HG02870 (cell line): ENCODE measurements at regions not wholly inside any gene's neighbourhood (a gene's known extent, or its start where the extent isn't known, plus 50 kb on each side); places are given as distances from the start of the nearest gene placed in this dataset.

Experiments
- ATAC-seq: cut with Tn5 transposase; IDR thresholded peaks from one replicate; pipeline ENCODE4 v1.9.1; 2021; ENCODE audit warnings: mild to moderate bottlenecking, moderate library complexity; ENCODE audit not compliant: unreplicated experiment

DNA sequence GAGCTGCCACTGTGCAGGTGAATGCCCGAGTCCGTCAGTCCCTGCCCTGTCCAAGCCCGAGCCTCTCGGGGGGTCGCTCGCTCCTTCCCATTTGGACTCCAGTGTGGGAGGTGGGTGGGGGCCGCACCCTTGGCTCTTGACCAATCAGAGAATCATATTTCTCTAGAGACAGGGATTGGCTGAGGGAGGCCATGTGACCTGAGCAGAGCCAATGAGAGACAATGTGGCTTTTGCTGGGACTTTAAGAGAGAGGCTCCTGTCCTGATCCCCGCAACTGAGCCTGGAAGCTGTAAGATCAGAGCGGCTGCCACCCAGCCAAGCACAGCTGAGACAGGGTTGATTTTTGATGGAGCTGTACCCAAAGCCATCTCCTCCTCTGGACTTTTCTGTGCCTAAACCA, 199.3 kb downstream of the TFAP2C start:
- ATAC-seq = no peak

DNA sequence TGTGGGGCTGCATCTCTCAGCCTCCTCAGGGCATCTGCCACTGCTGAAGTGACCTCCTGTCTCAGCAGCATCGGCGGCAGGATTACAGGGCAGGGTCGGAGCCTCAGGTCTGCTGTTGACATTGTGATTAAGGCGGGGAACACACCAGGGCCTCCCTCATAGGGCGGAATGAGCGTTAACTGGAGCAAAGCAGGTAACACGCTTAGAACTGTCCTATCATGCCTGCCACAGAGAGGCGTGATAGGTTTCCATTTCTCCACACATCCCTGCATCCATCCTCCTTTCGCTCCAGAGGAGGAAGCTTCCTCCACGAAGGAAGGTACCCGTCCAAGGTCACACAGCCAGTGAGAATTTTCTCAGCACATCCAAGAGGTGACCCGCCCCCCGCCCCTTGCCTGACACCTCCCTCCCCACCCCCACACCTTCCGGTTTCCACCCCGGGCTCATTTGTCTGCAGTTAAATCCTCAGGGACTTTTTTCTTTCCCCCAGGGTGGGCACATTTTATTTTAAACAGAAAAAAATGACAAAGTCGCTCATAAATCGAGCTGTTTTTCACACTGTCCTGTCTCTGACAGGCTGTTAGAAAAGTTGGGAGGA, 200.8 kb downstream of the TFAP2C start:
- ATAC-seq = no peak

DNA sequence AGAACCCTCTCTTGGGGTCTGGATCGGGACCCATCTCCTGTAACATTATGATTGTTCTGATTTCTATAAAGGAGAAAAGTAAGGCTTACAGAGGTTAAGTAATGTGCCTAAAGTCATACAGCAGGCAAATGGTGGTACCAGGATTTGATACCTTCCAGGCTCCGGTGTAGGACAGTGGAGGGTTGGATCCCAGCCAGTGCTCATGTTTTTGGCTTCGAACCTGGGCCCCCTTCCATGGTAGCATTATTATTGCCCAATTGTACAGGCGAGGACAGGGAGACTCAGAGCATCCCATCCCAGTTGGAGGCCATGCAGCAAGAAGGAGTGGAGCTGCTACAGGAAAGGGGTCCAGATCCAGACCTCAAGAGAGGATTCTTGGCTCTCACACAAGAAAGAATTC, 202.7 kb downstream of the TFAP2C start:
- ATAC-seq = no peak

DNA sequence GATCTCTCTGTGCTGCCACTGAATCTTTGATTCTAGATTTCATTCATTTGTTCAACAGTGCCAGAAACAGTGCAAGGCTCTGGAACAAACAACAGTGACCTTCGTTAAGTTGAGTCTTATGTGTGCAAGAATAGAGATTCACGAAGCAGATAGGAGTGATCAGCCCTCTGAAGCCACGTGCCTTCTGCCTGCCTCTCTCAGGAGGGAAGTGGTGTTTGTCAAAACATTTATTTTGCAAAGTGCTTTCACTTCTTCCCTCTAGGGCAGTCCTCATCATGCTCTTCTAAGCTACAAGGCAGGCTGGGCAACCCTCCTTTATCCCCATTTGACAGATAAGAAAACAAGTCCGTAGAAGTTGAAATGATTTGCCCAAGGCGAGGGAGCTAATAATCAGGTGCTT, 204.3 kb downstream of the TFAP2C start:
- no peak for ATAC-seq

DNA sequence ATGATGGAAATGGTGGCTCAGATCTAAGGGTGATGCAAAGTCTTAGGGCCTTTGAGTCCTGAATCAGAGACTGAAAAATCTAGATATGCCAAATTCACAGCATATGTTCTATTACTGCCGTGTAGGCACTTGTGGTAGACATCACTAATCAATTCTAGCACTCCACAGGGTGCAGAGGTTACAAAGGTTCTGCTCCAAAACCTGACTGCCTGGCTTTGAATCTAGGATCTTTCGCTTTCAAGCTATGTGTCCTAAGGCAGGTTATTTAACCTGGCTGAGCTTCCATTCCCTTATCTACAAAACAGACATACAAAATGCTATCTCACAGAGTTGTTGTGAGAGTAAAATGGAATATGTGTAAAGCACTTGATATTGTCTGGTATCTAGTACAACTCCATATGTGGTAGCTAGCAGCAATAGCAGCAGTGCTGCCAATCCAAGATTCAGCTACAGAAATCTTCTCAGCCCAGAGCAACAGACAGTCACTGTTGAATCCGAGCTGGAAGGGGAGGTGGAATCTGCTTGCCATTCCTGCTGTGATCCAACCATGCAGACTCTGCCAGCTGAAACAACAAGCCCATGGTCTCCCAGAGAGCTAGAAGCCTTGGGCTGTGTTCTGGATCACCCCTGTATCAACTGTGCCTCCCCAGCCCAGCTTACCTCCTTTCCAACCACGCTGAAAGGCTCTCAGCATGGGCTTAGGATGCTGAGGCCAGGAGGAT, 206.9 kb downstream of the TFAP2C start:
- no peak for ATAC-seq

DNA sequence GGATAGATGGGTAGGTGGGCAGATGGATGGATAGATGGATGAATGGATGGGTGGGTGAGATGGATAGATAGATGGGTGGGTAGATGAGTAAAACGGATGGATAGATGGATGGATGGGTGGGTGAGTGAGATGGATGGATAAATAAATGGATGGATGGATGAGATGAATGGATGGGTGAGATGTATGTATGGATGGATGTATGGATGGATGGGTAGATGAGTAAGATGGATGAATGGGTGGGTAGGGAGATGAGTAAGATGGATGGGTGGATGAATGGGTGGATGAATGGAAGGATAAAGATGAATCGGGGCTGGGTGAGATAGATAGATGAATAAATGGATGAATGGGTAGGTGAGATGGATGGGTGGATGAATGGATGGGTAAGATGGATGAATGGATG, 210.1 kb downstream of the TFAP2C start:
- no peak for ATAC-seq

DNA sequence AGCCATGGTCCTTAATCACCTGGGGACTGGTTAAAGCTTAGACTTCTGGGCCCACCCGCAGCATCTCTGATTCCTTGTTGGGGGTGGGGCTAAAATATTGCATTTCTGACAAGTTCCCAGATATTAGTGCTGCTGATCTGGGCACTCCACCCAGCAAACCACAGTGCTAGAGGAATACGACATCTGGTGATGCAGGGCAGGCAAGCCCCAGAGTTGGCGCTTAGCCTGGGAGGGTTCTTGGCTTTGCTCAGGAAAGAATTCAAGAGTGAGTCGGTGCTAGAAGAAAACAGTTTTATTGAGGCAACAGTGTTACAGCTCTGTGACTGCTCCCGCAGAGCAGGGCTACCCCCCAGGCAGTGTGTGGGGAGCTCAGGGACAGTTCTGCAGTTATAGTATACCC, 210.7 kb downstream of the TFAP2C start:
- ATAC-seq = no peak

DNA sequence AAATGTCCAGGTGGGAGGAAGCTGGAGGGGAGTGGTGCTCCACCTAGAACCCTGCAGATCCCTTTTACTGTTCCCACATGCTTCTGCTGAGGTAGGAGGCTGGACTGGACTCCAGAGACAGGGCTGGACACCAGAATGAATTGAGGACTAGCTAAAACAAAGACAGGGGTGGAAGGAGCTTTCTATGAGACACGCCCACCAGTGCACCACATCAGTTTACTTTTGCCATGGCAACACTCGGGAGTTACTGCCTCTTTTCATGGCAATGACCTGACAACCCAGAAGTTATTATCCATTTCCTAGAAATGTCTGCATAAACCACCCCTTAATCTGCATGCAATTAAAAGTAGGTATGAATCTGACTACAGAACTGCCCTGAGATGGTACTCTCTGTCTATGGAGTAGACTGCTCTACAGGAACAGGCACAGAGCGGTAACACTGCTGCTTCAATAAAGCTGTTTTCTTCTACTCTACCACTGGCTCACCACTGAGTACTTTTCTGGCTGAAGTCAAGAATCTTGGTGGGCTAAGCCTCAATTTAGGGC, 211.7 kb downstream of the TFAP2C start:
- no peak for ATAC-seq

DNA sequence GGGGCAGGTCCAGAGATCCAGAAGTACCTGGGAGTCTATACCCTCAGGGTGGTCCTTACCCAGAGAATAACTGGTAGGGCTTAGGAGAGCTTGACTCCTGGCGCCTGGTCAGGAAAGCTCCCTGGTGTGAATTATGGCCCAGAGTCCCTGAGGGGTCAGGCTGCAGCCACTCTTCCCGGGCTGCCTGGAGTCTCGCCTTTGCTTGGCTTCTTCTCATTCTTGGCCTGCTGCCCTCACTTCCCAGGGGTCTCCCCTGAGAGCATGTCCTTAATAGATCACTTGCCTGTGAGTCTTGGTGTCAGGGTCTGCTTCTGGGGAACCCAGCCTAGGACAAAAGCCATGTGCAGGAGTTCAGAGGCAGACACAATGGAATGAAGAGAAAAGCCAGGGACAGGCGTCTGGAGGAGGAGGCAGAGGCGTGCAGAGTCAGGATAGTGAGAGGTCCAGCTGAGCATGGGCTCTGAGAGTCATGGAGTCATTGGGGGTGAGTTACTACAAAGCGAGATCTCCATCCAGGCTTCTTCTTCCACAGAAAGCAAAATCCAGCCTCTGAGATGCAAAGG, 212.3 kb downstream of the TFAP2C start:
- no peak for ATAC-seq

DNA sequence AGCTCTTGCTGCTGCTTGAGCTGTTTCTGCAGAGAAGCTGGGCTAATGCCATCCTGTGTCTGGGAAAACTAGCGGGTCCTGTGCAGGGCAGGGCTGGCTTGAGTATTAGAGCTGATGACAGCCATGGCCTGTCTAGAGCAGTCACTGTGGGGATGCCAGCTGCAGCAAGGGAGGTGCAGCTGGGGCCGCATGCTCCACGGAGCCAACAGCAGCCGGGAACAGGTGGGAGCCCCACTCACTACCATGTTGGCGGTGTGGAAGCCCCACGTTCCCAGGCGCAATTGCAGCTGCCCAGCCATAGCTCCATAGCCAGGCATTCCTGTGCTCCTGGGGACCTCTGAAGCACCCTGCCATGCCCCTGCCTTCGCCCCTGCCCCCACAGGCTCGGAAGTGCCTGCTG, 212.9 kb downstream of the TFAP2C start:
- no peak for ATAC-seq

DNA sequence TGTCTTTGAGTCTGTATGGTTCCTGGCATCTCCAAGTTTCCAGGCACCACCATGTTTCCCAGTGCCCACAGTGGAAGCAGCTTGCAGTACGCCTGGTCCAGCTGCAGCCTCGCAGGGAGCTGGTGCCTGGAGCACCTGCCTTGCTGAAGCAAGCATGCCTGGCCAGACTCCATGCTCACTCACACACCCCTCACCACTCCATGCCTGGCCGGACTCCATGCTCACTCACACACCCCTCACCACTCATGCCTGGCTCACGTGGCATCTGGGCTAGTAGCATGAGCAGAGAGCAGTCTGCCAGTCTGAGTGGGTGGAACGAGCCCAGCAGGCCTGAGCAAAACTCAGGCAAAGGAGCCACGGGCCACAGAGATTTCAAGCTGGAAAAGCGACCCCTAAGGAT, 214.3 kb downstream of the TFAP2C start:
- no peak for ATAC-seq

DNA sequence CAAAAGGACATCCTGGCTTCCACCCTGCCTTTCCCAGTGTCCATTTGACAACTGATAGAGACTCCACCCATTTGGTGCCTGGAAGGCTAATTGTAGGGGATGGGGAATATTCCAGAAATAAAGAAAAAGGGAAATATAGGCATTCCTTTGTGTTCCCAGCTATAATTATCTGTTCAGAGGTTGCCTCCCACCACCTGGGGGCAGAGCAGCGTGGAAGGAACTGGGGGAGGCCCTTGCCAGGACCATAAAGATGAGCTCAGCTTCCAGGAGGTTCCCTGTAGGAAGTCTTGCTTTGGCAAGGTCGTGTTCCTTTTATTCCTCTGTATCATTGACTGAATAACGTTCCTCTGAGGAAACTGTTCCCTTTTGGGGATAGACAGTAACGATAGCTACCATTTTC, 214.7 kb downstream of the TFAP2C start:
- ATAC-seq = no peak

DNA sequence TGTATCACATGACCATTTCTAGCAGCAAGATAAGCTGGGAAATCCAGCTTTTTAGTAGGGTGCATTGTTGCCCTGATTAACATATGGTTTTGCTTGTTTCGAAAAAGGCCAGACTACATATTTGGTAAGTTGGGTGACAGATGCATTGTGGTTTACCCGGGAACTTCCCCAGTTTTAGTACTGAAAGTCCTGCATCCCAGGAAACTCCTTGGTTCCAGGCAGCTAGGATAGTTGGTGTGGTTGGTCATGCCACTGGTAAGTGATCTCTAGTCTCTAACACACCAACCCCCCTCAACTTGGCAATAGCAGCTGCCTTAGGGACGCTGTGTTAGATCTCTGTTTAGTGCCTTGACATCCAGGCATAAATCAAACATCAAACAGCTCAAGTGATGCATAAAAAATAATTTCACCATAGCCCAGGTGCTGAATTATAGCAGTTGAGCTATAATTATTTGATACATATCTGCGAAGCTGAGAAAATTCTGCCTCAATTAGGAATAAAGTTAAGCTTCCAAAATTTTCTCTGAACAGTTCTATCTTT, 216.5 kb downstream of the TFAP2C start:
- ATAC-seq = no peak

DNA sequence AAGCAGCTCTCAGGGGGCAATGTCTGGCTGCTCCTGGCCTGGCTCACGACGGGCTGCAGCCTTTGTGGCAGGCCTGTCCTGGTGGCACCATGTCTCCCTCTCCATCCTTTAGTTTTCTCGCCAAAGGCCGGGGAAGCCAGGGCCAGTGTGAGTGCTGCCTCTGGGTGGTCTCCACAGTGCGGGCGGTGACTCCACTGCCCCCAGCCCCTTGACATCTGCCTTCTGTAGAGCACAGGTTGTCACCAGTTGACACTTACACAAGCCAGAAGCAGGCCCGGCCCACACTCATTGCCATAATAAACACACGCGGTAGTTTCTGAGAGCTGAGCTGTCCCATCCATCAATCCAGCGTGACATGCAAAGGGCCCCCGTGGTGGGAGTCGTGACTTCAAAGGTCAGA, 219.5 kb downstream of the TFAP2C start:
- ATAC-seq = no peak

DNA sequence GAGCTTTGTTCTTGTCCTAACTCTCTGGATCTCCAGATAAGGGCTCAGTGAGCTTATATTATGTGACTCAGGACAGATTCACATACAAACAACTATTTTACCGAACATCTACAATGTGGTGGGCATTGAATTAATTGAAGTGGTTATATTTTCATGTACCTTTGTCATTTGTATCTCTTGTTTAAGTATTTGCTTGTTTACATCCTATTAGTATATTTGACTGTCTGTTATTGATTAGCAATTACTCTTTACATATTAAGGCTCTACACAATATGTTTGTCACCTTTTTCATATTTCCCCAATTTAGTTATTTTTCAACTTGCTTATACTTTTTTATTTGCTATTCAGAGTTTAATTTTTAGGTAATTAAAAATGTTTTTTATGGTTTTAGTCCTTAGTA, 222.4 kb downstream of the TFAP2C start:
- ATAC-seq = no peak

DNA sequence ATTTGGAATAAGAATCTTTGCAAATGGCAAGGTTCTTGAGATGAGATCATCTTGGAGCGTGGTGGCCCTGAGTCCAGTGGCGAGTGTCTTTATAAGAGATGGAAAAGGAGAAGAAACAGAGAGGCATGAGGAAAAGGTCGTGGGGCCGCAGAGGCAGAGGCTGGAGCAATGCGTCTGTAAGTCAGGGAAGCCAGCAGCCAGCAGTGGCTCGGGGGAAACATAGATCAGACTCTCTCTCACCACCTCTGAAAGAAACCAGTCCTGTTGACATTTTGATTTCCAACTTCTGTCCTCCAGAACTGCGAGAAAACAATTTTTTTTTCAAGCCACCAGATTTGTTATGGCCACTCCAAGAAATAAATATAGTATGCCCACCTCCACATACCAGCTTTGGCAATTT, 226.6 kb downstream of the TFAP2C start:
- ATAC-seq = no peak

DNA sequence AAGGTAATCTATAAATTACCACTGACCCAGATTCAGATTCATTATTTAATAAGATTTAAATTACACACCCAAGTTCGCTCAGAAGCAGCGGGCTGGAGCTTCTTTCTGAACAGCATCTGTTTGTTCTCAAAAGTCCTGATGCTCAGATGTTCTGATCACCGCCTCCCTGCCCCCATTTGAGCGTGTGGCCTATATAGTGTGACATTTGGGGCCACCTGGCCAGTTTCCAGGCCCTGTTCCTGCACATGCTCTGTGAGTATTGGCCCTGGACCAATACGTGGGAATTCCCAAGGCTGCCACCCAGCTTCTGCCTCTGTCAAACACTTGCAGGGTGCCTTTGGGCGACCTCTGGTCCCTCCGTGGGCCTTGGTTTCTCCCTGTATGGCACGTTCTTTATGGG, 228.8 kb downstream of the TFAP2C start:
- no peak for ATAC-seq

DNA sequence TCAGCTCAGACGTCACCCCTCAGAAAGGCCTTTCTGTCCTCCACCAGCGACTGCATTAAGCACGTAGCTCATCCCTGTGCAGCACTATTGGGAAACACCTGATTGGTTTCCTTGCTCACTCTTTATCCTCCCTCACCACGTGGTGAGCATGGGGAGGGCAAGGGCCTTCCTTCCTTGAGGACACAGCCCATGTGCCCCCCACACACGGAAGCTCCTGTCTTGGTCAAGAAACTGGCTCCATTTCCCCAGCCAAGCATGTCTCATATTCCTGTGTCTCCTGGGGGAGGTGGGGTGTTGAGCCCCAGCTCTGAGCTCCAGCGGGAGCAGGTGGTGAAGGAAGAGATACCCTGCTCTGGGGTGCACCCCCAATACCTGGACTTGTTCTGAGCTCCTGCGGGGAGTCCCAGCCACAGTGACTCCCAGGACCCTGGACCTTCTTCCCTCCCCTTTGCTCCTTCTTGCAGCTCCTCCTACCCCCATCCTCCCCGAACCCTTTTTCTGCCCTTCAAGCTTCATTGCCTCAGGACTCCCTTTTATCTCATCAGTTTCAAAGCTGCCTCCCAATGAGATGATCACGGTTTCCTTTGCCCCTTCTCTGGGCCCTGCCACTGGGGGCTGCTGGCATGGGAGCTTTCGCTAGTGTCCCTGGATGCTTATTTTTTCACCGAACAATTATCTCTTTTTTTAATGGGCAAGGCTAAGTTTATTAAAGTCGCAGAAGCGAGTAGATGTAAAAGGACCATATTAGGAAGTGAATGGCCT, 230.1 kb downstream of the TFAP2C start:
- no peak for ATAC-seq

DNA sequence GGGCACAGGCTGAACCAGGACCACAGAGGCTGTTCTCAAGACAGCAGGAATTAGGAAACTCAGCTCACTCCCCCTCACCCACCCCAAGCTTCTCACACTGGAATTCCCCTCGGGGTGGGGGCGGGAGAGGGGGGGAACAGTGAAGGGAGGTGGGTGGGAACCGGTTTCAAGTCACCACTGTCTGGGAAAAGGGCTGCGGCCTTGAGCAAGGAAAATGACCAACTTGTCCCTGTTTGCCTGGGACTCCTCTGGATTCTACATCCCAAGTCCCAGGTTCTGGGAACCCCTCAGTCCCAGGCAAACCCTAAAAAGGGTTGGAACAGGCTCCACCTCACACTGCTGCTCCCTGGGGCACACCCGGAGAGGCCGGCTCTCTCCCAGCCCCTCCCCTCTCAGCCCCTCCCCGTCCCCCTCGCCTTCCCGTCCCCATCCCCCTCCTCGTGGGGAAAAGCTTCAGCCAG, 230.7 kb downstream of the TFAP2C start:
- ATAC-seq = no peak

DNA sequence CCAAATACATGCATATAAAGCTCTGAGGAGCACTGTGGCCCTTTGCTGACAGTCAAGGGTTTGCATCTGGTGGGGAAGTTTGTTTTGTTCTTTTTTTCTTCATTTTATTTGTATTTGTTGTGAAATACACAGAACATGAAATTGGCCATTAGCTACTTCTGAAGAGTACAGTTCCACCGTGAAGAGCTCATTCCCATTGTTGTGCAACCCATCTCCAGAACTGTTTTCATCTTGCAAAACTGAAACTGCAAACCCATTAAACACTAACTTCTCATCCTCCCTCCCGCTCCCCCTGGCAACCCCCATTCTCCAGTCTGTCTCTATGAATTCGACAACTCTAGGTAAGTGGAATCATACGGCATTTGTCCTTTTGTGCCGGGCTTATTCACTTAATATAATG, 231.3 kb downstream of the TFAP2C start:
- ATAC-seq = no peak

DNA sequence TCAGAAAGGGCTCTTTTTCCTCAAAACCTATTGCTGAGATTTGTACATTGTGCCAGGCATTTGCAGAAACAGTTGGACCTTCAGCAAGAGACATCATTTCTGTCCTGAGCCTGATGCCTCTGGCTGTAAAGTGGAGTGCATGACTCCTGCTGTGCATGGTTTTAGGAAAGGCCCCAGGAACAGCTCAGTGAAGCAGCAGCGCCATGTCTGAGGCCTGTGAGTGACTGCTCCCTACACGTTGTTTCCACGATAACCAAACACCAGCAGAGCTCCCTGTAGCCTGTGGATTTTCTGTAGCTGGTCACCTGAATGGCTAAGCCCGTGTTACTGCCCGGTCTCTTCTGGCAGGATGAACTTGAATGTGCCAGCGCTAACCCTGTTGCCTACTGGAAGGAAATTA, 232.5 kb downstream of the TFAP2C start:
- no peak for ATAC-seq
